ENCODE measurements at regions not wholly inside any gene's neighbourhood (a gene's known extent, or its start where the extent isn't known, plus 50 kb on each side); places are given as distances from the start of the nearest gene placed in this dataset.
"Not testable (repeated sequence)": the region's sequence is repeated elsewhere in the genome, so short reads cannot be mapped to it uniquely, and the experiment has no call there.

- TF ChIP-seq FOSL1 (tag; conservative IDR thresholded peaks at IDR 0.05) = peak; percentile 75
- TF ChIP-seq CREM (IDR thresholded peaks at IDR 0.05; ENCODE audit: low read depth) = peak; percentile 32; the same call in 1 of the 2 replicates
- peak; percentile 82 for TF ChIP-seq ZNF584 (CRISPR knock-in tag; IDR thresholded peaks at IDR 0.05; ENCODE audit: low read depth)
Measured at GRCh38 chr16:88234421-88235271, 148.1 kb upstream of the ZNF469 start (continued).

- H3K36me3 ChIP-seq (ENCODE audit: control insufficient read depth, insufficient read depth, low read length); in situ Hi-C loops (cut with MboI); H3K27ac ChIP-seq (ENCODE audit: extremely low read depth, low read depth, low read length); FAIRE-seq; H2AFZ ChIP-seq (ENCODE audit: low read depth, low read length); DNase-seq (ENCODE audit: extremely low read depth in 1 of 4, low spot score in 3 of 4); H3K9ac ChIP-seq (ENCODE audit: insufficient read depth in 1 of 2, low read depth in 2 of 2, low read length in 2 of 2); intact Hi-C loops (cut with micrococcal nuclease); BruUV-seq (replicated peaks); CTCF ChIA-PET (ENCODE audit: low intra/inter-chr PET ratio); H3K4me2 ChIP-seq (ENCODE audit: insufficient read depth, low read length); H3K9me1 ChIP-seq (ENCODE audit: control insufficient read depth, insufficient read depth, low read length); H4K20me1 ChIP-seq (replicated peaks; ENCODE audit: control insufficient read depth, insufficient read depth, low read length); H3K27me3 ChIP-seq (ENCODE audit: control insufficient read depth in 2 of 2, insufficient read depth in 2 of 2, low read length in 2 of 2); POLR2A ChIA-PET; H3K79me2 ChIP-seq (ENCODE audit: control insufficient read depth, insufficient read depth, low read length); H3K4me3 ChIP-seq; ATAC-seq; H3K9me3 ChIP-seq (replicated peaks; ENCODE audit: control insufficient read depth, insufficient read depth, low read depth, low read length): not testable (repeated sequence)
- 53% methylated on average over 6 of the region's 6 CpGs for WGBS (ENCODE audit: insufficient coverage, low coverage, missing lambda C conversion rate)
- H3K4me1 ChIP-seq (replicated peaks in 1 of 2; ENCODE audit: control insufficient read depth in 2 of 2, insufficient read depth in 2 of 2, low read length in 2 of 2) = peaks cover 4 to 31% of the 10 kb centered on the region in 2 experiments; a peak in 4 of 5 replicates
Measured at GRCh38 chr16:88235691-88236090, 147.1 kb upstream of the ZNF469 start.

GRCh38 chr16:88236229-88236628, 146.5 kb upstream of the ZNF469 start:
- in situ Hi-C loops (cut with MboI); ATAC-seq: not testable (repeated sequence)

More at GRCh38 chr16:88236229-88236628, 146.5 kb upstream of the ZNF469 start:
- H3K36me3 ChIP-seq (ENCODE audit: control insufficient read depth, insufficient read depth, low read length); DNase-seq (ENCODE audit: extremely low read depth in 1 of 4, low spot score in 3 of 4); intact Hi-C loops (cut with micrococcal nuclease); H3K27me3 ChIP-seq (ENCODE audit: control insufficient read depth in 2 of 2, insufficient read depth in 2 of 2, low read length in 2 of 2); H4K20me1 ChIP-seq (replicated peaks; ENCODE audit: control insufficient read depth, insufficient read depth, low read length); H3K79me2 ChIP-seq (ENCODE audit: control insufficient read depth, insufficient read depth, low read length); H2AFZ ChIP-seq (ENCODE audit: low read depth, low read length); POLR2A ChIA-PET; H3K9me1 ChIP-seq (ENCODE audit: control insufficient read depth, insufficient read depth, low read length); H3K9me3 ChIP-seq (replicated peaks; ENCODE audit: control insufficient read depth, insufficient read depth, low read depth, low read length); H3K9ac ChIP-seq (ENCODE audit: insufficient read depth in 1 of 2, low read depth in 2 of 2, low read length in 2 of 2); H3K27ac ChIP-seq (ENCODE audit: extremely low read depth, low read depth, low read length); BruUV-seq (replicated peaks); CTCF ChIA-PET (ENCODE audit: low intra/inter-chr PET ratio); H3K4me3 ChIP-seq; H3K4me2 ChIP-seq (ENCODE audit: insufficient read depth, low read length): not testable (repeated sequence)
- peak; percentile 69 for FAIRE-seq
- 53% methylated on average over 4 of the region's 9 CpGs for WGBS (ENCODE audit: insufficient coverage, low coverage, missing lambda C conversion rate)
- H3K4me1 ChIP-seq (replicated peaks in 1 of 2; ENCODE audit: control insufficient read depth in 2 of 2, insufficient read depth in 2 of 2, low read length in 2 of 2) = peaks cover 4 to 34% of the 10 kb centered on the region in 2 experiments; a peak in 4 of 5 replicates

Data from K562 (cell line).